ENCODE measurements at regions not wholly inside any gene's neighbourhood (a gene's known extent, or its start where the extent isn't known, plus 50 kb on each side); places are given as distances from the start of the nearest gene placed in this dataset.

DNA sequence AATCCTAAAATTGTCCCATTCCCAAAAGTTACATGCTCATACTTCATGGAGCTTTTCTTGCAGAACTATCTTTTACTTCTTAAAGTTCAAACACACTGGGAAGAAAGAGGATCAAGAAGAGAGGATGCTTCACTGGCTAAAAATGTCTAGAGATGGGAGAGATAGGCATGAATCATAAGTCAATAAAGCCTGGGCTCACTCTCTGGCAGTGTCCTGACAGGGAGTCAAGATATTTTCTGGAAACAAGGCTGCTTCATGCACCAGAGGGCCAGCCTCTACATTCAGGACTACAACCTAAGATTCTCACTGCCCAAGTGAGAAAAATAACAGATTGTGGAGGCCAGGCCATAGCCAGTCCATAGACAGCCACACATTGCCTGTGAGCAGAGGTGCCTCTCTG lies 1358.4 kb downstream of the EFNA5 start:
- ChIA-PET CTCF (ENCODE audit: unreplicated experiment) (no interaction called here), POLR2A (interaction anchor here (0.6 kb wide), 1 partner anchor 29 kb away, joined by 3 read pairs; no protein-coding TSS in a partner anchor)
- no peaks in the 10 kb centered on the region for H4K20me1 ChIP-seq (ENCODE audit: insufficient read depth, low read length)
- no peak overlapping the region for H3K4me3 ChIP-seq (ENCODE audit: low read depth, low read length, poor library complexity, severe bottlenecking)
- intact Hi-C loops (cut with micrococcal nuclease; ENCODE audit: unreplicated experiment) = no loop called here
- DNase-seq (ENCODE audit: low spot score) = no peak
- TF ChIP-seq, protein P1, sequence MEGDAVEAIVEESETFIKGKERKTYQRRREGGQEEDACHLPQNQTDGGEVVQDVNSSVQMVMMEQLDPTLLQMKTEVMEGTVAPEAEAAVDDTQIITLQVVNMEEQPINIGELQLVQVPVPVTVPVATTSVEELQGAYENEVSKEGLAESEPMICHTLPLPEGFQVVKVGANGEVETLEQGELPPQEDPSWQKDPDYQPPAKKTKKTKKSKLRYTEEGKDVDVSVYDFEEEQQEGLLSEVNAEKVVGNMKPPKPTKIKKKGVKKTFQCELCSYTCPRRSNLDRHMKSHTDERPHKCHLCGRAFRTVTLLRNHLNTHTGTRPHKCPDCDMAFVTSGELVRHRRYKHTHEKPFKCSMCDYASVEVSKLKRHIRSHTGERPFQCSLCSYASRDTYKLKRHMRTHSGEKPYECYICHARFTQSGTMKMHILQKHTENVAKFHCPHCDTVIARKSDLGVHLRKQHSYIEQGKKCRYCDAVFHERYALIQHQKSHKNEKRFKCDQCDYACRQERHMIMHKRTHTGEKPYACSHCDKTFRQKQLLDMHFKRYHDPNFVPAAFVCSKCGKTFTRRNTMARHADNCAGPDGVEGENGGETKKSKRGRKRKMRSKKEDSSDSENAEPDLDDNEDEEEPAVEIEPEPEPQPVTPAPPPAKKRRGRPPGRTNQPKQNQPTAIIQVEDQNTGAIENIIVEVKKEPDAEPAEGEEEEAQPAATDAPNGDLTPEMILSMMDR (conservative IDR thresholded peaks at IDR 0.05; ENCODE audit: low read length) = no peak
- no peak for TF ChIP-seq EZH2phosphoT487 (IDR thresholded peaks at IDR 0.05; ENCODE audit: borderline replicate concordance, low read depth, low read length)
- no peak overlapping the region for H3K4me2 ChIP-seq (ENCODE audit: low read length)
- H3K4me1 ChIP-seq (ENCODE audit: insufficient read depth, low read length, poor library complexity, severe bottlenecking) = no peaks in the 10 kb centered on the region
- H3K79me2 ChIP-seq (ENCODE audit: insufficient read depth, low read depth, low read length) = no peaks in the 10 kb centered on the region
- no peaks in the 10 kb centered on the region for H3K36me3 ChIP-seq (ENCODE audit: insufficient read depth, low read length)
- H3K27ac ChIP-seq (ENCODE audit: low read depth, low read length, poor library complexity, severe bottlenecking) = no peak overlapping the region
- no peak overlapping the region for H2AFZ ChIP-seq (ENCODE audit: low read length)
- H3K9me3 ChIP-seq (ENCODE audit: low read length) = no peaks in the 10 kb centered on the region
- H3K9me2 ChIP-seq (ENCODE audit: insufficient read depth, low read length) = no peaks in the 10 kb centered on the region
- no TSS peak for BruUV-seq (replicated peaks)

DNA sequence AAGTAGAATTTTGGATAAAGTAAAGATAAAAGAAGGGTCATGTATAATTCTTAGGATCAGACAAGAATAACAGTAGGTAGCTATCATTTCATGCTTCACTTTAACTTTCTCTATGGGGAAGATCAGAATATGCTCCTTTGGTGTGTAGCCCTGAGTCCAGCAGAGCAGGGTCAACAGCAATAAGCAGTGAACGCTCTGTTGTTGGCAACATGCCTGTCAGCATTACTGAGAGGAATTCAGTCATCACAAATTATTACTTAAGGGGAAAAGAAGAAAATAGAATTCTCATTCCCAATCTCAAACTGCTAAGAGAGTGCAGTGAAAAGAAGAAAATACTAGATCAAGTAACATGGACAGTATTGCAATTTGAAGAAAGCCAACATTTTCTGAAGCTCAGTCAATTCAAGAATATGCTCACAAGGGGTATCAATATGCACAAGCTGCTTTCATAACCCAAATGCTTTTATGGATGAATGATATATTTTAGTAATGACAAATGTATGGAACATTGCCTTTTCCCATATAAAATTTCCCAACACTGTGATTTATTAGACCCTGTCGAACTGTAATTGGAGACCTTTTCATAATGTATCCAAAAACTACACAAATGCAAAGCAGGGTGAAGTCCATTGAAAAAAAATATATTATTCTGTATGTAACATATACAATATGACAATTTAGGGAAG lies 1359.4 kb downstream of the EFNA5 start:
- CTCF ChIA-PET (ENCODE audit: unreplicated experiment) = no interaction called here

DNA sequence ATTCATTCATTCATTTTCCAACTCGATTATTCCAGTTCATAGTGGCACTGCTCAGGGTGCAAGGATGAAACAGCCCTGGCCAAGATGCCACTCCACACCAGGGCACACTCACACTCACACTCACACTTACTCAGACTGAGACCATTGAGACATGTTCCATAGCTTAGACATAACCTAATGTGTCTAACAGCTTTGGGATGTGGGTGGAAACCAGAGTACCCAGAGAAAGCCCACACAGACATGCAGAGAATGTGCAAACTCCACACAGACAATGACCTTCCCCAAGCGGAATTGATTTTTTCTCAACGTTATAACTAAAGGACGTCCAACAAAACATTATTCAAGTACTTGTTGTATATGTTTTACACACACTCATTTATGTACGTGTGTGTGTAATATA lies 1363.5 kb downstream of the EFNA5 start:
- intact Hi-C loops (cut with micrococcal nuclease; ENCODE audit: unreplicated experiment) = no loop called here
- no TSS peak for BruUV-seq (replicated peaks)
- ChIA-PET CTCF (ENCODE audit: unreplicated experiment) (no interaction called here), POLR2A (interaction anchor here (0.5 to 1.0 kb wide), 2 partner anchors 23 to 240 kb away, joined by 3 read pairs; no protein-coding TSS in a partner anchor)
- Histone ChIP-seq H3K36me3 (ENCODE audit: insufficient read depth, low read length) (no peaks in the 10 kb centered on the region), H3K4me3 (ENCODE audit: low read depth, low read length, poor library complexity, severe bottlenecking) (no peak overlapping the region), H3K27ac (ENCODE audit: low read depth, low read length, poor library complexity, severe bottlenecking) (no peak overlapping the region), H3K4me2 (ENCODE audit: low read length) (no peak overlapping the region), H4K20me1 (ENCODE audit: insufficient read depth, low read length) (no peaks in the 10 kb centered on the region), H2AFZ (ENCODE audit: low read length) (no peak overlapping the region), H3K9me2 (ENCODE audit: insufficient read depth, low read length) (no peaks in the 10 kb centered on the region), H3K4me1 (ENCODE audit: insufficient read depth, low read length, poor library complexity, severe bottlenecking) (no peaks in the 10 kb centered on the region), H3K9me3 (ENCODE audit: low read length) (no peaks in the 10 kb centered on the region), H3K79me2 (ENCODE audit: insufficient read depth, low read depth, low read length) (no peaks in the 10 kb centered on the region)
- TF ChIP-seq, protein P1 (conservative IDR thresholded peaks at IDR 0.05; ENCODE audit: low read length) = no peak
- DNase-seq (ENCODE audit: low spot score) = no peak

More for the DNA sequence above, 1359.4 kb downstream of the EFNA5 start:
- no peaks in the 10 kb centered on the region for H3K9me2 ChIP-seq (ENCODE audit: insufficient read depth, low read length)
- no peak overlapping the region for H2AFZ ChIP-seq (ENCODE audit: low read length)
- no peaks in the 10 kb centered on the region for H4K20me1 ChIP-seq (ENCODE audit: insufficient read depth, low read length)
- H3K4me1 ChIP-seq (ENCODE audit: insufficient read depth, low read length, poor library complexity, severe bottlenecking) = no peaks in the 10 kb centered on the region
- no TSS peak for BruUV-seq (replicated peaks)
- DNase-seq (ENCODE audit: low spot score) = no peak
- H3K9me3 ChIP-seq (ENCODE audit: low read length) = no peaks in the 10 kb centered on the region
- no peak overlapping the region for H3K4me3 ChIP-seq (ENCODE audit: low read depth, low read length, poor library complexity, severe bottlenecking)
- no peaks in the 10 kb centered on the region for H3K79me2 ChIP-seq (ENCODE audit: insufficient read depth, low read depth, low read length)
- H3K4me2 ChIP-seq (ENCODE audit: low read length) = no peak overlapping the region
- POLR2A ChIA-PET = interaction anchor here (0.6 to 0.8 kb wide), 2 partner anchors 80 to 345 kb away, joined by 3 read pairs; no protein-coding TSS in a partner anchor
- intact Hi-C loops (cut with micrococcal nuclease; ENCODE audit: unreplicated experiment) = no loop called here
- TF ChIP-seq, protein P1 (conservative IDR thresholded peaks at IDR 0.05; ENCODE audit: low read length) = no peak
- no peak for TF ChIP-seq EZH2phosphoT487 (IDR thresholded peaks at IDR 0.05; ENCODE audit: borderline replicate concordance, low read depth, low read length)
- H3K27ac ChIP-seq (ENCODE audit: low read depth, low read length, poor library complexity, severe bottlenecking) = no peak overlapping the region
- H3K36me3 ChIP-seq (ENCODE audit: insufficient read depth, low read length) = no peaks in the 10 kb centered on the region
